Neutrophil (primary cell): ENCODE measurements at regions not wholly inside any gene's neighbourhood (a gene's known extent, or its start where the extent isn't known, plus 50 kb on each side); places are given as distances from the start of the nearest gene placed in this dataset.

Experiments used
- H3K27ac ChIP-seq: fragments of 200-600 bp; sonication (generic); 2 replicates; pipeline ENCODE4 v1.5.1; 2016; ENCODE audit warnings: mild to moderate bottlenecking, moderate library complexity
- H3K27me3 ChIP-seq: fragments of 200-600 bp; sonication (generic); 2 replicates; pipeline ENCODE4 v1.6.0; 2016; ENCODE audit warnings: mild to moderate bottlenecking
- H3K36me3 ChIP-seq: fragments of 200-600 bp; sonication (generic); 2 replicates; pipeline ENCODE4 v1.5.1; 2017
- H3K4me1 ChIP-seq, 2 experiments: fragments of 200-600 bp in 1 of 2; sonication (generic) in 1 of 2; 1 replicate in 1 of 2; 2 replicates in 1 of 2; pipeline versions ENCODE4 v1.5.1 to v1.6.1; 2013 to 2016; ENCODE audit warnings: low read depth in 1 of 2, low read length in 1 of 2, mild to moderate bottlenecking in 1 of 2, moderate library complexity in 1 of 2; ENCODE audit not compliant: control insufficient read depth in 1 of 2, insufficient read depth in 1 of 2
- H3K4me3 ChIP-seq, 2 experiments: fragments of 200-600 bp in 1 of 2; sonication (generic) in 1 of 2; 1 replicate in 1 of 2; 2 replicates in 1 of 2; pipeline ENCODE4 v1.5.1; 2013 to 2016; ENCODE audit warnings: low read depth in 1 of 2, low read length in 1 of 2, mild to moderate bottlenecking in 1 of 2, moderate library complexity in 1 of 2
- H3K9me3 ChIP-seq: fragments of 200-600 bp; sonication (generic); 2 replicates; pipeline ENCODE4 v1.5.1; 2016
- CTCF ChIP-seq: fragments of 200-600 bp; sonication (generic); IDR thresholded peaks from 2 replicates; pipeline ENCODE4 v1.5.1; 2016; ENCODE audit warnings: antibody characterized with exemption

GRCh38 chr6:12533586-12533985 lies 183.0 kb upstream of the PHACTR1 start:
- Histone ChIP-seq H3K9me3 (no peaks in the 10 kb centered on the region), H3K4me3 (no peak overlapping the region), H3K4me1 (no peaks in the 10 kb centered on the region), H3K27me3 (no peaks in the 10 kb centered on the region), H3K36me3 (no peaks in the 10 kb centered on the region), H3K27ac (no peak overlapping the region)
- TF ChIP-seq CTCF, result no peak

DNA sequence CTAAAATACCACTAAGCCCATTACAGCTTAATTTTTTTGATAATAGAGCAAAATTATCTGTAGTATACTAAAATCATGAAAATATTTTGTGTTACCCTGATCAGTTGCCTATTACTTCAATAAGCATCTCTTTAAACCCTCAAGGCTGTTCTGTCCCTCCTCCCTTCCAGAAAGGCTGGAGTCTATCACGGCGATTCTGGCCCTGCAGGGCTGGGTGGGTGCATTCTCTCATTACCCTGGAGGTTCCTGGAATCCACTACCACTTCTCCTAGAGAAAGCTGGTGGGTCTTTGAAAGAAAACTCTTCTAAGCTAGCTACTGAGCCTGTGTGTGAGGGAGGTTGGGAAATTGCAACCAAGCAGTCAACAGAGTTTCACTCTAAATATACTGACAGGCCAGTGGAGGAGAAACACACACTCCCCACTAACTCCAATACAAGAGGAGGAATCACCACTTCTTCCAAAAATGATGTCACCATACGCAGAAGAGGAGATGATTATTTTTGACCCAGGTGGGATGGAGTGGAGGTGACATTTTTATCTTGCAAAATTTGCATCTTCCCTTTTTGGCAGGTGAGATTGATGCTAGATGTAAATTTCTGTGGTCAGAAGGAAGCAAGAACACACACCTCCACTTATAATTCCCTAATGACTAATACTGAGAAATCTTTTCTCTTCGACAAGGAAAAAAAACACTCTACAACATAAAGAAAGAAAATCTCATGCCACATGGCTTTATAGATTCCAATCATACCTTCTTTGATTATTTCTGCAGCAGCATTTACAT lies 182.3 kb upstream of the PHACTR1 start:
- Histone ChIP-seq H3K27ac (no peak overlapping the region), H3K36me3 (no peaks in the 10 kb centered on the region), H3K27me3 (no peaks in the 10 kb centered on the region), H3K4me1 (no peaks in the 10 kb centered on the region), H3K9me3 (no peaks in the 10 kb centered on the region), H3K4me3 (no peak overlapping the region)
- TF ChIP-seq CTCF, result no peak

GRCh38 chr6:12535586-12536314 lies 180.8 kb upstream of the PHACTR1 start:
- H3K4me3 ChIP-seq, result no peak overlapping the region
- no peak for TF ChIP-seq CTCF
- H3K27ac ChIP-seq, result no peak overlapping the region
- no peaks in the 10 kb centered on the region for H3K27me3 ChIP-seq
- H3K36me3 ChIP-seq, result no peaks in the 10 kb centered on the region
- H3K9me3 ChIP-seq, result no peaks in the 10 kb centered on the region
- H3K4me1 ChIP-seq, result no peaks in the 10 kb centered on the region

- Histone ChIP-seq H3K27ac (no peak overlapping the region), H3K27me3 (no peaks in the 10 kb centered on the region), H3K4me1 (no peaks in the 10 kb centered on the region), H3K9me3 (no peaks in the 10 kb centered on the region), H3K36me3 (no peaks in the 10 kb centered on the region), H3K4me3 (no peak overlapping the region)
- no peak for TF ChIP-seq CTCF
Measured at GRCh38 chr6:12536416-12536815, 180.2 kb upstream of the PHACTR1 start.

GRCh38 chr6:12537389-12537788 lies 179.2 kb upstream of the PHACTR1 start:
- no peaks in the 10 kb centered on the region for H3K27me3 ChIP-seq
- no peak overlapping the region for H3K4me3 ChIP-seq
- no peaks in the 10 kb centered on the region for H3K9me3 ChIP-seq
- H3K36me3 ChIP-seq, result no peaks in the 10 kb centered on the region
- H3K4me1 ChIP-seq, result no peaks in the 10 kb centered on the region
- no peak overlapping the region for H3K27ac ChIP-seq
- no peak for TF ChIP-seq CTCF
